GM23338 (cell line): ENCODE measurements at regions not wholly inside any gene's neighbourhood (a gene's known extent, or its start where the extent isn't known, plus 50 kb on each side); places are given as distances from the start of the nearest gene placed in this dataset.

Experiments used
- ATAC-seq: fragments of 200-7000 bp; cut with Tn5 transposase; 3 replicates; pipeline ENCODE4 v1.9.1; 2020
- DNase-seq: peaks from one replicate; pipeline ENCODE4 v3.0.0-alpha.2; 2015; ENCODE audit warnings: low spot score
- H2AFZ ChIP-seq: fragments of 200-600 bp; sonication (generic); 2 replicates; pipeline ENCODE4 v1.8.0; 2016; ENCODE audit warnings: antibody characterized with exemption, mild to moderate bottlenecking, moderate library complexity
- H3F3A ChIP-seq: fragments of 200-600 bp; sonication (generic); replicated peaks from 2 replicates; pipeline ENCODE4 v1.8.0; 2017; ENCODE audit warnings: antibody characterized with exemption, mixed run types, low read depth
- H3K27ac ChIP-seq: fragments of 200-600 bp; sonication (generic); 2 replicates; pipeline ENCODE4 v1.6.1; 2016; ENCODE audit warnings: low read depth
- H3K27me3 ChIP-seq: fragments of 200-600 bp; sonication (generic); 2 replicates; pipeline ENCODE4 v1.8.0; 2016; ENCODE audit warnings: mild to moderate bottlenecking, mixed run types, moderate library complexity; ENCODE audit not compliant: insufficient read depth
- H3K36me3 ChIP-seq: fragments of 200-600 bp; sonication (generic); 2 replicates; pipeline ENCODE4 v1.8.0; 2016; ENCODE audit warnings: mild to moderate bottlenecking; ENCODE audit not compliant: insufficient read depth
- H3K4me1 ChIP-seq: fragments of 200-600 bp; sonication (generic); 2 replicates; pipeline ENCODE4 v1.8.0; 2016; ENCODE audit warnings: mild to moderate bottlenecking, moderate library complexity; ENCODE audit not compliant: insufficient read depth
- H3K4me2 ChIP-seq: fragments of 200-600 bp; sonication (generic); 2 replicates; pipeline ENCODE4 v1.7.1; 2017; ENCODE audit warnings: mixed run types
- H3K4me3 ChIP-seq: fragments of 200-600 bp; sonication (generic); 2 replicates; pipeline ENCODE4 v1.6.1; 2016; ENCODE audit warnings: mixed run types
- H3K79me2 ChIP-seq: fragments of 200-600 bp; sonication (generic); replicated peaks from 2 replicates; pipeline ENCODE4 v1.8.0; 2017; ENCODE audit warnings: mild to moderate bottlenecking; ENCODE audit not compliant: insufficient read depth
- H3K9me2 ChIP-seq: fragments of 200-600 bp; sonication (generic); 2 replicates; pipeline ENCODE4 v1.8.0; 2017; ENCODE audit not compliant: insufficient read depth
- H4K20me1 ChIP-seq: fragments of 200-600 bp; sonication (generic); replicated peaks from 2 replicates; pipeline ENCODE4 v1.8.0; 2017; ENCODE audit warnings: mild to moderate bottlenecking; ENCODE audit not compliant: insufficient read depth
- H3K27ac Mint-ChIP-seq: 2 replicates; pipeline ENCODE4 v1.8.0; 2020; ENCODE audit warnings: inconsistent platforms, mild to moderate bottlenecking, moderate library complexity, mixed read lengths
- H3K27me3 Mint-ChIP-seq: 3 replicates; pipeline ENCODE4 v1.8.0; 2022; ENCODE audit warnings: low read depth, mild to moderate bottlenecking, moderate library complexity, mixed read lengths, inconsistent platforms; ENCODE audit not compliant: insufficient read depth, poor library complexity
- H3K36me3 Mint-ChIP-seq: 3 replicates; pipeline ENCODE4 v1.8.0; 2021; ENCODE audit warnings: low read depth, mild to moderate bottlenecking, inconsistent platforms, moderate library complexity, mixed read lengths
- H3K4me1 Mint-ChIP-seq: 3 replicates; pipeline ENCODE4 v1.8.0; 2020; ENCODE audit warnings: mild to moderate bottlenecking, inconsistent platforms, mixed read lengths
- H3K4me3 Mint-ChIP-seq: 3 replicates; pipeline ENCODE4 v1.8.0; 2021; ENCODE audit warnings: moderate library complexity, mild to moderate bottlenecking, inconsistent platforms, mixed read lengths
- H3K9me3 Mint-ChIP-seq: 3 replicates; pipeline ENCODE4 v1.8.0; 2020; ENCODE audit warnings: moderate library complexity, mild to moderate bottlenecking, inconsistent platforms, mixed read lengths
- CREB1 ChIP-seq: fragments of 250-450 bp; sonication (Bioruptor Pico); IDR thresholded peaks from 2 replicates; pipeline ENCODE4 v1.5.0; 2020; ENCODE audit warnings: low read depth, mild to moderate bottlenecking, moderate library complexity
- EZH2 ChIP-seq: fragments of 200-600 bp; sonication (generic); IDR thresholded peaks from one replicate; pipeline ENCODE4 v1.8.0; 2017; ENCODE audit warnings: antibody characterized with exemption, mild to moderate bottlenecking, low read depth; ENCODE audit not compliant: unreplicated experiment
- JUNB ChIP-seq: IDR thresholded peaks from one replicate; pipeline ENCODE4 v1.6.1; 2016; ENCODE audit warnings: antibody characterized with exemption; ENCODE audit not compliant: unreplicated experiment
- POLR2AphosphoS5 ChIP-seq: IDR thresholded peaks from 2 replicates; pipeline ENCODE4 v1.6.1; 2016; ENCODE audit warnings: antibody characterized with exemption, low read depth
- STAT1 ChIP-seq: IDR thresholded peaks from one replicate; pipeline ENCODE4 v1.6.1; 2016; ENCODE audit warnings: antibody characterized with exemption; ENCODE audit not compliant: unreplicated experiment
- ZNF114 ChIP-seq: fragments of 250-450 bp; sonication (Bioruptor Pico); IDR thresholded peaks from 2 replicates; pipeline ENCODE4 v1.5.0; 2020; ENCODE audit warnings: mild to moderate bottlenecking, moderate library complexity
- TF ChIP-seq, protein P1 (sequence below): fragments of 250-450 bp; sonication (Bioruptor Pico); IDR thresholded peaks from 2 replicates; pipeline ENCODE4 v1.5.0; 2020; ENCODE audit warnings: mild to moderate bottlenecking, moderate library complexity

GRCh38 chr22:34592123-34592740 is 473.7 kb upstream of the ISX start (continued):
- TF ChIP-seq, protein P1, sequence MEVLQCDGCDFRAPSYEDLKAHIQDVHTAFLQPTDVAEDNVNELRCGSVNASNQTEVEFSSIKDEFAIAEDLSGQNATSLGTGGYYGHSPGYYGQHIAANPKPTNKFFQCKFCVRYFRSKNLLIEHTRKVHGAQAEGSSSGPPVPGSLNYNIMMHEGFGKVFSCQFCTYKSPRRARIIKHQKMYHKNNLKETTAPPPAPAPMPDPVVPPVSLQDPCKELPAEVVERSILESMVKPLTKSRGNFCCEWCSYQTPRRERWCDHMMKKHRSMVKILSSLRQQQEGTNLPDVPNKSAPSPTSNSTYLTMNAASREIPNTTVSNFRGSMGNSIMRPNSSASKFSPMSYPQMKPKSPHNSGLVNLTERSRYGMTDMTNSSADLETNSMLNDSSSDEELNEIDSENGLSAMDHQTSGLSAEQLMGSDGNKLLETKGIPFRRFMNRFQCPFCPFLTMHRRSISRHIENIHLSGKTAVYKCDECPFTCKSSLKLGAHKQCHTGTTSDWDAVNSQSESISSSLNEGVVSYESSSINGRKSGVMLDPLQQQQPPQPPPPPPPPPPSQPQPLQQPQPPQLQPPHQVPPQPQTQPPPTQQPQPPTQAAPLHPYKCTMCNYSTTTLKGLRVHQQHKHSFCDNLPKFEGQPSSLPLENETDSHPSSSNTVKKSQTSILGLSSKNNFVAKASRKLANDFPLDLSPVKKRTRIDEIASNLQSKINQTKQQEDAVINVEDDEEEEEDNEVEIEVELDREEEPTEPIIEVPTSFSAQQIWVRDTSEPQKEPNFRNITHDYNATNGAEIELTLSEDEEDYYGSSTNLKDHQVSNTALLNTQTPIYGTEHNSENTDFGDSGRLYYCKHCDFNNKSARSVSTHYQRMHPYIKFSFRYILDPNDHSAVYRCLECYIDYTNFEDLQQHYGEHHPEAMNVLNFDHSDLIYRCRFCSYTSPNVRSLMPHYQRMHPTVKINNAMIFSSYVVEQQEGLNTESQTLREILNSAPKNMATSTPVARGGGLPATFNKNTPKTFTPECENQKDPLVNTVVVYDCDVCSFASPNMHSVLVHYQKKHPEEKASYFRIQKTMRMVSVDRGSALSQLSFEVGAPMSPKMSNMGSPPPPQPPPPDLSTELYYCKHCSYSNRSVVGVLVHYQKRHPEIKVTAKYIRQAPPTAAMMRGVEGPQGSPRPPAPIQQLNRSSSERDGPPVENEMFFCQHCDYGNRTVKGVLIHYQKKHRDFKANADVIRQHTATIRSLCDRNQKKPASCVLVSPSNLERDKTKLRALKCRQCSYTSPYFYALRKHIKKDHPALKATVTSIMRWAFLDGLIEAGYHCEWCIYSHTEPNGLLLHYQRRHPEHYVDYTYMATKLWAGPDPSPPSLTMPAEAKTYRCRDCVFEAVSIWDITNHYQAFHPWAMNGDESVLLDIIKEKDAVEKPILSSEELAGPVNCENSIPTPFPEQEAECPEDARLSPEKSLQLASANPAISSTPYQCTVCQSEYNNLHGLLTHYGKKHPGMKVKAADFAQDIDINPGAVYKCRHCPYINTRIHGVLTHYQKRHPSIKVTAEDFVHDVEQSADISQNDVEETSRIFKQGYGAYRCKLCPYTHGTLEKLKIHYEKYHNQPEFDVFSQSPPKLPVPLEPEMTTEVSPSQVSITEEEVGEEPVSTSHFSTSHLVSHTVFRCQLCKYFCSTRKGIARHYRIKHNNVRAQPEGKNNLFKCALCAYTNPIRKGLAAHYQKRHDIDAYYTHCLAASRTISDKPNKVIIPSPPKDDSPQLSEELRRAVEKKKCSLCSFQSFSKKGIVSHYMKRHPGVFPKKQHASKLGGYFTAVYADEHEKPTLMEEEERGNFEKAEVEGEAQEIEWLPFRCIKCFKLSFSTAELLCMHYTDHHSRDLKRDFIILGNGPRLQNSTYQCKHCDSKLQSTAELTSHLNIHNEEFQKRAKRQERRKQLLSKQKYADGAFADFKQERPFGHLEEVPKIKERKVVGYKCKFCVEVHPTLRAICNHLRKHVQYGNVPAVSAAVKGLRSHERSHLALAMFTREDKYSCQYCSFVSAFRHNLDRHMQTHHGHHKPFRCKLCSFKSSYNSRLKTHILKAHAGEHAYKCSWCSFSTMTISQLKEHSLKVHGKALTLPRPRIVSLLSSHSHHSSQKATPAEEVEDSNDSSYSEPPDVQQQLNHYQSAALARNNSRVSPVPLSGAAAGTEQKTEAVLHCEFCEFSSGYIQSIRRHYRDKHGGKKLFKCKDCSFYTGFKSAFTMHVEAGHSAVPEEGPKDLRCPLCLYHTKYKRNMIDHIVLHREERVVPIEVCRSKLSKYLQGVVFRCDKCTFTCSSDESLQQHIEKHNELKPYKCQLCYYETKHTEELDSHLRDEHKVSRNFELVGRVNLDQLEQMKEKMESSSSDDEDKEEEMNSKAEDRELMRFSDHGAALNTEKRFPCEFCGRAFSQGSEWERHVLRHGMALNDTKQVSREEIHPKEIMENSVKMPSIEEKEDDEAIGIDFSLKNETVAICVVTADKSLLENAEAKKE (CRISPR knock-in tag) = no peak
- no peak for TF ChIP-seq CREB1 (CRISPR knock-in tag)
- TF ChIP-seq STAT1 = no peak
- no peak for TF ChIP-seq ZNF114 (CRISPR knock-in tag)
- no peak for TF ChIP-seq EZH2

DNA sequence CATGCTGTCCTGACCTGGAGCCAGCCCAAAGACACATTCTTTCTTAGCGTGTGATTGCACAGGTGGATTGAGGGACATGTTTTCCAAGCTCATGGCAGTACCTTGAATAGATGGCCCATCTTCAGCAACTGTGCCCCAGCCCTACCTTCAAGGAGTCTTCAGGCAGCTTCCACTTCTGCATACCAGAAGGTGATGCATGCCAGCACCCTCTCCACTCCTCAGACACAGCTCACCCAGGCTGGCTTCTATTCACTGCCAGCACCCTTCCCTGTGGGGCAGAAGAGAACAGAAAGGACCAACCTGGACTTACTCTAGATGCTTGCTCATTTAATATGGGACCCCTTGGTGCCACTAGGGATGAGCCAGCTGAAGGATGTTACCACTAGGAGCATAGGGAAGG is 466.4 kb upstream of the ISX start:
- H3K27me3 Mint-ChIP-seq = peaks cover 2% of the 10 kb centered on the region
- H3K4me1 ChIP-seq = no peaks in the 10 kb centered on the region
- peaks cover 55% of the 10 kb centered on the region for H3K9me3 Mint-ChIP-seq
- DNase-seq (no peak), ATAC-seq (no peak)
- no peak overlapping the region for H3K27ac Mint-ChIP-seq
- no peak overlapping the region for H3K27ac ChIP-seq
- no peak overlapping the region for H3K4me2 ChIP-seq
- no peaks in the 10 kb centered on the region for H3K36me3 Mint-ChIP-seq
- no peaks in the 10 kb centered on the region for H3K4me1 Mint-ChIP-seq
- H3K36me3 ChIP-seq = no peaks in the 10 kb centered on the region
- H3K9me2 ChIP-seq = peaks cover 4% of the 10 kb centered on the region; the same call in 1 of the 2 replicates
- no peak overlapping the region for H3K4me3 ChIP-seq
- H2AFZ ChIP-seq = no peak overlapping the region
- no peak overlapping the region for H3K4me3 Mint-ChIP-seq
- H3K27me3 ChIP-seq = no peaks in the 10 kb centered on the region
- no peaks in the 10 kb centered on the region for H4K20me1 ChIP-seq
- H3K79me2 ChIP-seq = no peaks in the 10 kb centered on the region
- no peak for TF ChIP-seq POLR2AphosphoS5
- no peak for TF ChIP-seq JUNB
- no peaks in the 10 kb centered on the region for H3F3A ChIP-seq
